NCI-H1930 (cell line): ENCODE measurements at regions not wholly inside any gene's neighbourhood (a gene's known extent, or its start where the extent isn't known, plus 50 kb on each side); places are given as distances from the start of the nearest gene placed in this dataset.

Source experiments
- DNase-seq, 2 experiments: peaks; one replicate each; lab custom pipeline; 2025; lab: John Stamatoyannopoulos, UW

DNA sequence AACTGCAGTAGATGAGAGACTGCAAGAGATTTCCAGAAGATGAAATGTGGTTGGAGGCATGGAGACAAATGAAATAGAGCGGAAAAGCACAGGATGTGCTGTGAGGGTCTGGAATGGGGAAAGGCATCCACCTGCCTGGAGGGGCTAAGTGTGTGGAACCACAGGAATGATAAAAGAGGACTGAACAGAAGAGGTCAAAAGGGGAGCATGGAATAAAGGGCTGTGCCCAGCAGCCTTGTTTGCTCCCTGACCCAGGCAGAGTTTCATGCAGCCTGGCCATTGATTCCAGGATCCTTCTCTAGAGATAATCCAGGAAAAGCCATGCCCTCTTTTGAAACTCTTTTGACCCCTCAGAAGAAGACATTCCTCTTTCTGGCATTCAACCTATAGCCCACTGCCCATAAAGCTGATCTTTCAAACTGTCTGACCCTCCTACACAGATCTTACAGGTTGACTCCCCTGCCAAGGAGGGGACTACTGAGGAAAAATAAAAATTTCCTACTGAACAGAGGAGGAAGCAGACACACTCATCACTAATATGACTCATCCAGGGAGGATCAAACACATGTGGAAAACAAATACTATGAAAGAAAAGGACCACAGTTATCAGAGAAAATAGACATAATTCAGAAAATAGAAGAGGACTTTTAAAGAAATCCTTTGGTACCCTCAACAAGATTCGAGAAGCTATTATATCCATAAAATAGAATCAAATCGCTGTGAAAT is 273.5 kb upstream of the PCSK5 start:
- DNase-seq, result no peak

- no peak for DNase-seq
Observed at GRCh38 chr9:75623462-75623861, 267.0 kb upstream of the PCSK5 start.

DNA sequence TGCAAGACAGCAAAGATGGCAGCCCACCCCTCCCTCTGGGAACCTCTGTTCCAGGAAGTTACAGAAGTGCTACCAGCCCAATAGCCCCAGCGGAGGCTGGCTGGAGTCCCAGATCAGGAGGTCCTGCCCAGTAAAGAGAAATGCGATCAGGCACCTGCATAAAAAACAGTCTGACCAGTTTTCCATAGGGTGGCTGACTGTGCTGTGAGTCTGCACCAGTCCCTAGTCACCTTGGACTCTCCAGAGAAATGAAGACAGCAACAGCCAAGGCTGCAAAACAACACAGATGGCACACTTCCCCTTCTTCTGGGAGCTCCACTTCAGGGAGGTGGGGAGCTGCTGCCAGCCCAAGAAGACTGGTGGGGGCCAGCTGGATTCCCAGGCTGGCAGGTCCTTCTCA is 265.5 kb upstream of the PCSK5 start:
- no peak for DNase-seq

- no peak for DNase-seq
Observed at GRCh38 chr9:75626860-75627259, 263.6 kb upstream of the PCSK5 start.

GRCh38 chr9:75628952-75629351 is 261.5 kb upstream of the PCSK5 start:
- no peak for DNase-seq

- DNase-seq, result no peak
Observed at GRCh38 chr9:75633451-75634057, 256.9 kb upstream of the PCSK5 start.

- DNase-seq, result no peak
Observed at GRCh38 chr9:75636427-75637045, 253.9 kb upstream of the PCSK5 start.

- no peak for DNase-seq
Observed at GRCh38 chr9:75639971-75640610, 250.4 kb upstream of the PCSK5 start.

DNA sequence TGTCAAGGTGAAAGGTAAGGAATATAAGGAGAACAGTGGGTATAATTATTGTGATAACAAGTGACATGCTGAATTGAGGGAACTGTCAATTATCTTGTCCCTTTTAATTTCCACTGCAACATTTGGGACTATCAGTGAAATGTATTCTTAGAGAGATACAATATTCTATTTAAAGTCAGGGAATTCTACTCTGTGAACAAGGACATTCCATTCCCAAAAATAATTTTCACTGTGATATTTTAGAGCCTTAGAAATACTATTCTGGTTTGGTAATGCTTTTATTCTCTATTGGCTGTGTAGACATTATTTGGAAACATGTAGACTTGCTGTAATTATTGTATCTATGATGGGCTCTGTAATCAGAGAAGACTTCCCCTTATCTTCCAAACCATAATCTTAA is 248.0 kb upstream of the PCSK5 start:
- DNase-seq, result no peak

- no peak for DNase-seq
Observed at GRCh38 chr9:75644649-75645048, 245.8 kb upstream of the PCSK5 start.

DNA sequence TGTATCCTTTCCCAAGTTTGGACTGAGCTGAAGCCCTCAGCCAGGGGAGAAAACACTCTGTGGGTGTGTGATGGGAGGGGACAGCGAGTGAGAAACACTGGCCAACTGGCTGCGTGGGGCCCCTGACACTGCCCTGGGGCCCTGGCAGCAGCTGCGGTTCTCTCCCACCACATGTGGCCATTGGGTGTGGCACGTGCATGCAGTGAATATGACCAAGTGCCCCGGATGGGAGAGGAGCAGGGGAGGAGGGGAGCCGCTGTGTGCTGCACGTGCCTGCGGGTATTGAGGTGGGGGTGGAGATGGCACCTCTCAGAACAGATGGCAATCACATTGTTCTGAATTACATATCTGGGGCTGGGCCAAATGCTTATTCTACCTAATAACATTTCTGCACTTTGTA is 242.4 kb upstream of the PCSK5 start:
- DNase-seq, result no peak

DNA sequence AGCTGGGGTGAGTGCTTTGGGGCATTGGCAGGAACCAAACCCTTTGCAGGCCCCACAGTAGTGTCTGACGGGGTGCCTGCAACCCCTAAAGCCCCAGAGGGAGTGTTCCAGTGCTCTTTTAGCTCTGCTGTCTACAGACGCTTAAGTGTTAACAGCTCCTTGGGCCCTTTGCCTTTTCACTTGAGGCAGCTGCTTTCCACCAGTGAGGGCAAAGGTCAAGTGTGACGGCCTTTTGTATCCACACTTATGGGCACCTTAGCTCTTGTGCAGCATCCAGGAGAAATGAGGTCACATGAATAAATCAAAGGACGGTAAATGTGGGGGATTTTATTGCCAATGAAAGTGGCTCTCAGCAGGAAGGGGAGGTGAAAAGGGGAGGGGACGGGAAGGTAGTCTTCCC is 241.4 kb upstream of the PCSK5 start:
- no peak for DNase-seq

DNA sequence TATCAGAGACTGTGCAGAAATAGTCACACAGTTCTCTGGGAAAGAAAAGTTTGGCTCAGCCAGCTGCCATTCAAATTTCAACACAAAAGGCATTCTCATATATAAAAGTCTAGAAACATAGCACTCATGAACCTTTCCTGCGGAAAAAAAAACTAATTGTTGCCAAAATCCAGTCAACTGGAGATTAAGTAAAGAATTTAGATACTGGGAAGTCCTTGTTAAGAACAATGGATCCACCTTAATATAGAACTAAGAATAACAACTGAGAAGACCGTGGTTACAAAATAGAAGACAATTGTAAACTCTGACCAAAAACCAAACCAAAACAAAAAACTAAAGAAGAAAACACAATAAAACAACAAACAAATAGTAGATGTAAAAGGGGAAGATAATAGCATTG is 238.8 kb upstream of the PCSK5 start:
- DNase-seq, result no peak

DNA sequence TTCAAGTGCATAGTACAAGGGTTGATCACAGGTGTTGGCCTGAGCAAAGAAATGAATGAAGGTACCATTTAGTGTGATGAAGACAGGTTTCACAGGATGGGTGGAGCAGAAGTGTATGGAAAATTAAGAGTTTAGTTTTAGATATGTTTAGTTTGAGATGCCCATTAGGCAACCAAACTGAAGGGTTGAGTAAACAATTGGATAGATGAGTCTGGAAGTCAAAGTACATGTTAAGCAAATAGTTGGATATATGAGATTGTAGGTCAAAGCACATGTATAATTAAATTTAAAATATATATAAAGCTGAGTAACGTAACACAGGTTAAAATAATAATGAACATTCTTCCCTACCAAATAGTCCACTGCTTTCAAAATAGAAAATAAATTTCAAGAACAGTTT is 237.1 kb upstream of the PCSK5 start:
- no peak for DNase-seq

DNA sequence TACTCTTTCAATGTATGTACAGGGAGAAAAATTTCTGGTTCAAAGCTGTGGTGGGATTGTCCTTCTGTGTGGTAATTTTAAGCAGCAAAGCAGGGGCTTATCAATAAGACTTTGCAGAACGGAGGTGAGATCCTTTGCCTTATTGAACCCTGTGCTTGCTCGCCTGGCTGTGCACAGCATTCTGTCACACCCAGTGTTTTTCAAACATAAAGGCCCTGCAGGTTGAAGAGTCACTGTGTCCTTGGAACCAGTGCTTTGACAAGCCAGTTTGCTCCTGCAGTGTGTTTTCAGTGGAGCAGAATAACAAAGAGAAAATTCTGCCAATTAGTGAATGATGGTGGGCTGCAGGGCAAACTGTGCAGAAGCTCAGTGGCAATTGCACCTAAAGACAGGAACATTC is 236.7 kb upstream of the PCSK5 start:
- no peak for DNase-seq

GRCh38 chr9:75657015-75657414 is 233.5 kb upstream of the PCSK5 start:
- DNase-seq, result no peak

DNA sequence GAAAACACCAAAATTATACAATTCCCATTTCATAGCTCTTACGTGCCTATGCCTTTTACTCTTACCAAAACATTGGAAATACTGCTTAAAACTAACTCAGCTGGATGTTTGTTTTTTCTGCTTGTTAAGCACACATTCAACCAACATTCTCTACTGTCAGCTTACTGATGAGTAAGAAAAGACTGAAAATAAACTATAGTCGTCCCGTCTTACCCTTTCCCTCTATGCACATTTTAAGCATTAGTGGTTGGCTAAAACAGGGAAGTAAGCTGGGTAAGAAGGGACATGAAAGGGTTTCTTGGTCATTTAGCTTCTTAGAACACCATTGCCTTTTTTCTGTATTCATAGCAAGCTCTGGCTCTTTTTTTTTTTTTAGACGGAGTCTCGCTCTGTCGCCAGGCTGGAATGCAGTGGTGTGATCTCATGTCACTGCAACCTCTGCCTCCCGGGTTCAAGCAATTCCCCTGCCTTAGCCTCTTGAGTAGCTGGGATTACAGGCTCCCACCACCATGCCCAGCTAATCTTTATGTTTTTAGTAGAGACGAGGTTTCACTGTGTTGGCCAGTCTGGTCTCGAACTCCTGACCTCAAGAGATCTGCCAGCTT is 232.1 kb upstream of the PCSK5 start:
- DNase-seq, result no peak

DNA sequence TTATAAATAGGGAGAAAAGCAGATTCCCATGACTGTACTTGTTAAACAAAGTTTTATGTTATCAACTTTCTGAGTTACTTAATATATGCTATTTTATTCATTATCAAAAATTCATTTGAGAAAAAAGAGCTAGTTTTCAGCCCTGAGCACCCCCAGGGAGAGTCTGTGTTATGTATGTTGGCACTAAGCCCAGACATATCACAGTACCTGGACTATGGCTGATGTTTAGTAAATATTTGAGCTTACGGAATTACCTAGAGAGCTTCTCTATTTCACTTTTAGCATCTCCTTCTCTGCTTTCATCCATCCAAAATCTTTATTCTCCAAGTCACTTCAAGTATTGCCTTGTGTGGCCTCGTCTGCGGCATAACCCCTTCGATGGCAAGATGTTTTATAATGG is 225.9 kb upstream of the PCSK5 start:
- DNase-seq, result peak; percentile 24 to 64

DNA sequence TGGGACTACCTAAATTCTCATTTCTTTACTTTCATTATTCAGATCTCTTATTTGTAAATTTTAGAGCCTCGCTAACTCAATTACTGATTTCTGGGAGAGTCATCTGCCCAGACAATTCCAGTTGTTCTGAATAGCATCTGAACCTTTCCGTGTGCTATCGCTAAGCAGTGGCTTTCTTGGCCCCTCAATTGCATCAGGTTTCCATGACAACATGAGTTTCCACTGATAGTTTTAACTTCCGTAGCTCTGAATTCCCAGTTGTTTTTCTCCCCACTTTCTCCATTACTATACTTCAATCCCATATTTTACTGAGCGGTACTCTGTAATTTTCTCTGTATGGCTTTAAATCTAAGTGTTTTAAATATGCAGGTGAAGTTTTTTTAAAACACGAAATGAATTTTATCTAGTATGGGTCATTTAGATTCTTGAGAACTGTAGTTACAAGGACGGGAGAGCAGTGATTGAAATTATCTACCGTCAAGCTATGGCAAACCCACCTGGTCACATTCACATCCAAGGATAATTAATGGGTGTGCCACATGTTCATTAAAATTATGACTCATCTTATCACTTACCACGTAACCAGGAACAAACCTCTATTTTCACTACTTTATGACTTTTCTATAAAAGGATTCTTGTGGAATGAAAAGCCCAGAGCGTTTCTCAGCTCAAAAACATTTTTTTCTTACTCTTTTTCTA is 223.5 kb upstream of the PCSK5 start:
- DNase-seq, result no peak

DNA sequence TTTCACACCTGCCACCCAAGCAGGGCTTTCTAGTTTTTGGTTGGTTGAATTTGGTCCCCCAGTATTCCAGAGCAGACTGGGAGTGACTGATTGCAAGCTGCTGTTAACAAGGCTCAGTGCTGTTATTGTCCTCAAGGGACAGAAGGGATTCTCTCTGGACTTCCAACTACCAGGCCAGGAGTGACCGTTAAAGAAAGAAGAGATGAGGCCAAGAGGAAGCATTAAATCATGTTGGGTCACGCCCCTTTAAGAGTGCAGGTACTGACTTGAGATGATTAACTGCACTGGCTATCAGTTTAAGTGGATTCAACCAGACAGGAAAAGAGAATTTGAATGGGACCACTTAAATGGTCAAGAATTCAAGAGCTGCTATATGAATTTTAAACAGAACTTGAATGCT is 220.8 kb upstream of the PCSK5 start:
- DNase-seq, result no peak

GRCh38 chr9:75671354-75671753 is 219.1 kb upstream of the PCSK5 start:
- no peak for DNase-seq

DNA sequence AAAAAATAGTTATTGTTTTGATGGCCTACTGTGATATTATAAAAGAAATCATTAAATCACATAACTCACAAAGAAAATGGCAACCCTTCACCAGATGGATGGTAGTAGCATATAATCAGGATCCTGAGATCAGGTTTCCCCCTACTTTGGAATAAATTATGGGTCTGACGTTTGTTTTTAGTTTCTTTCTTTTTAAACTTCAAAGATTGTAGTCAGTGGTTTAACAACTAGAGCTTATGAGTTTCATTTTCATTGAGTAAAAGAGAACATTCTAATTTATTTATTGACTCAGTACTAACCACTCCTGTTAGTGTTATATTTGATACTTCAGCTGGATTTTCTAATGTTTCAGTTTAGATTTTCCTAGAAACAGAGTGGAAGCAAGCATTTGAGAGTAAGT is 218.0 kb upstream of the PCSK5 start:
- no peak for DNase-seq
